Naive thymus-derived CD4-positive, alpha-beta T cell (primary cell): ENCODE measurements at regions not wholly inside any gene's neighbourhood (a gene's known extent, or its start where the extent isn't known, plus 50 kb on each side); places are given as distances from the start of the nearest gene placed in this dataset.

Experiments used
- ATAC-seq: fragments of 150-1000 bp; cut with Tn5 transposase; 2 replicates; pipeline ENCODE4 v1.10.0; 2021; ENCODE audit warnings: mild to moderate bottlenecking, moderate library complexity
- CTCF ChIA-PET: fragments of 350-600 bp; sonication (Branson Sonifier 250); formaldehyde crosslinking; loops from one replicate; lab custom pipeline; 2021; ENCODE audit warnings: antibody characterized with exemption; lab: Charles Lee
- POLR2A ChIA-PET: fragments of 350-600 bp; sonication (Branson Sonifier 250); formaldehyde crosslinking; loops from one replicate; lab custom pipeline; 2021; ENCODE audit warnings: antibody characterized with exemption, inconsistent platforms; lab: Charles Lee
- DNase-seq, 9 donors: peaks; one replicate each; pipeline versions ENCODE4 v3.0.0 to v3.0.0-alpha.2; 2020 to 2022; ENCODE audit warnings: mixed read lengths in 1 of 9
- H3K27ac ChIP-seq: one replicate; pipeline ENCODE4 v1.7.0; 2013; ENCODE audit warnings: mild to moderate bottlenecking, low read depth, low read length, moderate library complexity
- H3K27me3 ChIP-seq, 2 donors: one replicate each; pipeline ENCODE4 v1.7.0; 2013; ENCODE audit warnings: low read length in 2 of 2, mild to moderate bottlenecking in 2 of 2, moderate library complexity in 2 of 2; ENCODE audit not compliant: control insufficient read depth in 2 of 2, insufficient read depth in 2 of 2
- H3K36me3 ChIP-seq, 3 experiments: 1 replicate in 2 of 3; 2 replicates in 1 of 3; pipeline ENCODE4 v1.7.0; 2013; ENCODE audit warnings: low read length in 3 of 3, mild to moderate bottlenecking in 3 of 3, moderate library complexity in 1 of 3; ENCODE audit not compliant: insufficient read depth in 3 of 3, control insufficient read depth in 2 of 3
- H3K4me1 ChIP-seq, 2 donors: one replicate each; pipeline ENCODE4 v1.7.0; 2013; ENCODE audit warnings: low read length in 2 of 2, mild to moderate bottlenecking in 2 of 2, moderate library complexity in 1 of 2; ENCODE audit not compliant: control insufficient read depth in 2 of 2, insufficient read depth in 2 of 2
- H3K4me3 ChIP-seq: 2 replicates; pipeline ENCODE4 v1.7.0; 2013; ENCODE audit warnings: mild to moderate bottlenecking, low read length
- H3K9me3 ChIP-seq, 3 experiments: 1 replicate in 2 of 3; 2 replicates in 1 of 3; pipeline ENCODE4 v1.7.0; 2013; ENCODE audit warnings: low read length in 3 of 3; ENCODE audit not compliant: control insufficient read depth in 2 of 3
- H3K27ac Mint-ChIP-seq, 9 donors: one replicate each; pipeline ENCODE4 v1.8.0; 2020 to 2022; ENCODE audit warnings: mixed read lengths in 9 of 9, mild to moderate bottlenecking in 8 of 9, moderate library complexity in 5 of 9, inconsistent platforms in 2 of 9
- H3K27me3 Mint-ChIP-seq, 5 donors: one replicate each; pipeline ENCODE4 v1.8.0; 2021 to 2022; ENCODE audit warnings: mixed read lengths in 5 of 5, mild to moderate bottlenecking in 1 of 5
- H3K36me3 Mint-ChIP-seq, 5 donors: one replicate each; pipeline ENCODE4 v1.8.0; 2020 to 2022; ENCODE audit warnings: mixed read lengths in 5 of 5, mild to moderate bottlenecking in 3 of 5, inconsistent platforms in 1 of 5
- H3K4me1 Mint-ChIP-seq, 7 donors: one replicate each; pipeline ENCODE4 v1.8.0; 2020 to 2022; ENCODE audit warnings: mixed read lengths in 7 of 7, mild to moderate bottlenecking in 3 of 7, inconsistent platforms in 1 of 7
- H3K4me3 Mint-ChIP-seq, 10 donors: one replicate each; pipeline ENCODE4 v1.8.0; 2020 to 2022; ENCODE audit warnings: mild to moderate bottlenecking in 10 of 10, mixed read lengths in 10 of 10, moderate library complexity in 6 of 10, inconsistent platforms in 2 of 10
- H3K9me3 Mint-ChIP-seq, 11 donors: one replicate each; pipeline ENCODE4 v1.8.0; 2020 to 2022; ENCODE audit warnings: mixed read lengths in 11 of 11, mild to moderate bottlenecking in 4 of 11, inconsistent platforms in 1 of 11, moderate library complexity in 1 of 11
- intact Hi-C, 2 donors: fragments of 100-400 bp; cut with micrococcal nuclease; formaldehyde crosslinking; loops; one replicate each; pipeline ENCODE4 v1.15.1; 2023

- Mint-ChIP-seq H3K27ac (no peak overlapping the region), H3K4me1 (peaks cover 0 to 2% (median 0%) of the 10 kb centered on the region in 7 donors), H3K36me3 (no peaks in the 10 kb centered on the region), H3K9me3 (peaks cover 0 to 15% (median 4%) of the 10 kb centered on the region in 11 donors), H3K4me3 (no peak overlapping the region), H3K27me3 (no peaks in the 10 kb centered on the region)
- Histone ChIP-seq H3K4me3 (no peak overlapping the region), H3K4me1 (no peaks in the 10 kb centered on the region), H3K9me3 (no peaks in the 10 kb centered on the region), H3K27ac (no peak overlapping the region), H3K36me3 (no peaks in the 10 kb centered on the region), H3K27me3 (no peaks in the 10 kb centered on the region)
- ATAC-seq, result no peak
- DNase-seq, result no peak
- ChIA-PET POLR2A (no interaction called here), CTCF (no interaction called here)
- intact Hi-C loops, result no loop called here
Measured at GRCh38 chr2:117409443-117409842, 405.0 kb upstream of the DDX18 start.

DNA sequence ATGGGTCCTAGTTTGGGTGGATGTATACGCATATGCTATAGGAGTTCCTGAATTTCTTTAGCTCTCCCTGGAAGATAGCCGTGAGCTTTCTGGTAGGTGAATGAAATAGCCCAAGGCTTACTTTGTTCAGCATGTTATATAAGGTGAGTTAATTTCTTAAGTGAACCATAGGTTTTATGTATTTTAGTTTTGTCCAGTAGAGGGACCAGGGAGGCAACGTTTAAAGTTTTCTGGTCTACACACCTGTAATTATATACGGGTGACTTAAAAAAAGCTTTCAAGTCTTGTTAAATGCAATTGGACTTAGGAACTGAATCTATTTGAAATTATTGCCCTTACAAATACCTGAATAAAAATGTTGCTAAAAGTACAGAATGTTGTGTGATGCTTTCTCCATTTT is 402.5 kb upstream of the DDX18 start:
- ATAC-seq (no peak), DNase-seq (no peak)
- intact Hi-C loops, result no loop called here
- Histone ChIP-seq H3K27me3 (no peaks in the 10 kb centered on the region), H3K27ac (no peak overlapping the region), H3K4me3 (no peak overlapping the region), H3K9me3 (no peaks in the 10 kb centered on the region), H3K4me1 (no peaks in the 10 kb centered on the region), H3K36me3 (no peaks in the 10 kb centered on the region)
- ChIA-PET CTCF (no interaction called here), POLR2A (no interaction called here)
- H3K27ac Mint-ChIP-seq, result no peak overlapping the region
- H3K4me3 Mint-ChIP-seq, result no peak overlapping the region
- H3K36me3 Mint-ChIP-seq, result no peaks in the 10 kb centered on the region
- no peaks in the 10 kb centered on the region for H3K27me3 Mint-ChIP-seq
- peaks cover 0 to 2% (median 0%) of the 10 kb centered on the region in 7 donors for H3K4me1 Mint-ChIP-seq
- peaks cover 1 to 19% (median 9%) of the 10 kb centered on the region in 11 donors for H3K9me3 Mint-ChIP-seq

GRCh38 chr2:117432746-117433145 is 381.7 kb upstream of the DDX18 start:
- peaks cover 0 to 5% (median 0%) of the 10 kb centered on the region in 5 donors for H3K36me3 Mint-ChIP-seq
- no peak for ATAC-seq
- H3K9me3 Mint-ChIP-seq, result peaks cover 0 to 18% (median 2%) of the 10 kb centered on the region in 11 donors

DNA sequence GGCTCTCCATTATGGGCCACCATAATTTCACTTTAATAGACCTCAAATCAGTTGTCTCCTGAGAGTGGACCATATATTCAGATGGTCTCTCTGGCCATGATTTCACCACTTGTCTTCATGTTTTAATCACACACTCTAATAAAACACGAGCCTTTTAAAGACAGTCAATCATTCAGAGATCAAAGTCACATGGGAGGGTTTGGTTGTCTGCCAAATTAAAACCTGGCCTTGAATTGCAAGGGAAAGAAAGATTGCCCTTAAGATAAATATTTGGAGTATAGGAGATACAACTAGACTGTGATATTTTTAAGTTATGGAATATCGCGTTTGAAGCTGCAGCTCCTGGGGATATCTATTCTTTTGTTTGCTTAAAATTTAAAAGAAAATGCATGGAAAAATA is 377.8 kb upstream of the DDX18 start:
- Mint-ChIP-seq H3K4me3 (no peak overlapping the region), H3K9me3 (peaks cover 0 to 18% (median 0%) of the 10 kb centered on the region in 11 donors), H3K4me1 (no peaks in the 10 kb centered on the region), H3K36me3 (peaks cover 0 to 5% (median 0%) of the 10 kb centered on the region in 5 donors), H3K27ac (no peak overlapping the region), H3K27me3 (no peaks in the 10 kb centered on the region)
- Histone ChIP-seq H3K9me3 (no peaks in the 10 kb centered on the region), H3K27ac (no peak overlapping the region), H3K4me1 (no peaks in the 10 kb centered on the region), H3K4me3 (no peak overlapping the region), H3K36me3 (no peaks in the 10 kb centered on the region), H3K27me3 (no peaks in the 10 kb centered on the region)
- no peak for ATAC-seq
- CTCF ChIA-PET, result no interaction called here
- intact Hi-C loops, result no loop called here
- DNase-seq, result no peak
- POLR2A ChIA-PET, result no interaction called here

More at GRCh38 chr2:117432746-117433145, 381.7 kb upstream of the DDX18 start:
- Mint-ChIP-seq H3K27ac (no peak overlapping the region), H3K27me3 (no peaks in the 10 kb centered on the region), H3K4me1 (no peaks in the 10 kb centered on the region), H3K4me3 (no peak overlapping the region)
- H3K4me1 ChIP-seq, result no peaks in the 10 kb centered on the region
- no peaks in the 10 kb centered on the region for H3K9me3 ChIP-seq
- no peak overlapping the region for H3K4me3 ChIP-seq
- no peaks in the 10 kb centered on the region for H3K27me3 ChIP-seq
- no peak overlapping the region for H3K27ac ChIP-seq
- CTCF ChIA-PET, result no interaction called here
- no peaks in the 10 kb centered on the region for H3K36me3 ChIP-seq
- no peak for DNase-seq
- intact Hi-C loops, result no loop called here
- POLR2A ChIA-PET, result no interaction called here

DNA sequence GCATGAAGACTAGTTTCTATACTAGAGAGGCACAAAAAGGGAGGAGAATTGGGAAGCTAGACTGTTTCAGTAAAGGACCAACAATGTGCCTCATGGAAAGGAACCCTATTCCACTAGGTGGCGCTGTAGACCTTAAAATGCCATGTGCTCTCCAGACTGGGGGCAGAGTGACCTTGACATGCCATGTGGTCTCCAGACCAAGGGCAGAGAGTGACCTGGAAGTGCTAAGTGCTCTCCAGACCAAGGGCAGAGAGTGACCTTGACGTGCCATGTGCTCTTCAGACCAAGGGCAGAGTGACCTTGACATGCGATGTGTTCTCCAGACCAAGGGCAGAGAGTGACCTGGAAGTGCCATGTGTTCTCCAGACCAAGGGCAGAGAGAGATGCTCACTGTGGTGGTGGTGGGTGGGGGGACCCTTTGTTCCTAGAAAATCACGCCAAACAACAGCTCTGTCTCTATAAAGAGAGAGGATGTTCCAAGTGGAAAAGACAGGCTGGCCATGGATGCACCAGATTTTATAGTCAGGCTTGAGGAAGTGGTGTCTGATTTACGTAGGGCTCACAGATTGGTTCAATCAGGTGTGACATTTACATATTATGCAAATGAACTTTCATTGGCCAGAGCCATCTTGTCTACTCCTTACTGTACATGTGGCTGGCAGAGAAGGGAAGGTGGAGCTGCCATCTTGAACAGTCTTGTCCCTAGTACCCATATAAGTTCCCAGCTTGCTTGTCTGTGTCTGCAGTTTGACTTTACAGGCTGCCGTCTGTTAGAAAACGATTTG is 344.0 kb upstream of the DDX18 start:
- CTCF ChIA-PET, result interaction anchor here (0.7 kb wide), 1 partner anchor 14 kb away, joined by 3 read pairs; no protein-coding TSS in a partner anchor
- H3K4me1 ChIP-seq, result no peaks in the 10 kb centered on the region
- no peak overlapping the region for H3K27ac ChIP-seq
- H3K36me3 Mint-ChIP-seq, result no peaks in the 10 kb centered on the region
- no peaks in the 10 kb centered on the region for H3K27me3 ChIP-seq
- H3K36me3 ChIP-seq, result no peaks in the 10 kb centered on the region
- POLR2A ChIA-PET, result no interaction called here
- H3K27ac Mint-ChIP-seq, result no peak overlapping the region
- H3K9me3 ChIP-seq, result no peaks in the 10 kb centered on the region
- no peaks in the 10 kb centered on the region for H3K4me1 Mint-ChIP-seq
- no peak overlapping the region for H3K4me3 ChIP-seq
- ATAC-seq (no peak), DNase-seq (no peak)
- H3K9me3 Mint-ChIP-seq, result peaks cover 0 to 24% (median 6%) of the 10 kb centered on the region in 11 donors
- intact Hi-C loops, result loop anchor here in 1 of 2 donors (2.0 kb wide), 1 partner anchor 532 kb away; no protein-coding TSS in a partner anchor
- no peaks in the 10 kb centered on the region for H3K27me3 Mint-ChIP-seq
- H3K4me3 Mint-ChIP-seq, result no peak overlapping the region

DNA sequence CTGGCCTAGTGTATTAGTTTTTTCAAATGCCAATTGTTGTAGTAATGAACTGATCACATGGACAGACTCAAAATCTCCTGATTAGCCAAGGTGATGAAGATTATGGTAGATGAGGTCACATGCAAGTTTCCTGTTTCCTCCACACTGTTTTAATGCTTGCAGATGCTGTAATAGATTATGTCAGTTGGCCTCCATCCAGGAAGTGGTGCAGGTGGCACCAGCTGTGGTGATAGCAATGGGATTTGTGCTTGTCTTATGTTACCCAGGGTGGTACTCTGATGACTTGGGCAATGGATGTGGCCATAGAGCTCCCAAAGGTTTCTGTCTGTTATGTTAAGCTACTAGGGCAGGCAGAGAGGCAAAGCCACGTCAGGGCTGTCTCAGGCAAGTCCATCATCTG is 332.9 kb upstream of the DDX18 start:
- ChIA-PET POLR2A (no interaction called here), CTCF (no interaction called here)
- no peaks in the 10 kb centered on the region for H3K4me1 ChIP-seq
- no peak overlapping the region for H3K4me3 ChIP-seq
- no peaks in the 10 kb centered on the region for H3K27me3 ChIP-seq
- Mint-ChIP-seq H3K27ac (no peak overlapping the region), H3K4me1 (no peaks in the 10 kb centered on the region), H3K27me3 (no peaks in the 10 kb centered on the region), H3K36me3 (no peaks in the 10 kb centered on the region), H3K4me3 (no peak overlapping the region), H3K9me3 (peaks cover 8 to 58% (median 22%) of the 10 kb centered on the region in 11 donors)
- no peaks in the 10 kb centered on the region for H3K36me3 ChIP-seq
- ATAC-seq (no peak), DNase-seq (no peak)
- intact Hi-C loops, result no loop called here
- no peak overlapping the region for H3K27ac ChIP-seq
- H3K9me3 ChIP-seq, result peaks cover 0 to 20% (median 0%) of the 10 kb centered on the region in 3 experiments

- peaks cover 2 to 27% (median 15%) of the 10 kb centered on the region in 11 donors for H3K9me3 Mint-ChIP-seq
- no peak overlapping the region for H3K27ac Mint-ChIP-seq
- no peaks in the 10 kb centered on the region for H3K36me3 Mint-ChIP-seq
- ATAC-seq (no peak), DNase-seq (no peak)
- intact Hi-C loops, result no loop called here
- no peaks in the 10 kb centered on the region for H3K27me3 ChIP-seq
- no peaks in the 10 kb centered on the region for H3K36me3 ChIP-seq
- no peak overlapping the region for H3K27ac ChIP-seq
- H3K4me1 ChIP-seq, result no peaks in the 10 kb centered on the region
- H3K4me1 Mint-ChIP-seq, result no peaks in the 10 kb centered on the region
- H3K4me3 ChIP-seq, result no peak overlapping the region
- no peak overlapping the region for H3K4me3 Mint-ChIP-seq
- peaks cover 0 to 11% (median 0%) of the 10 kb centered on the region in 3 experiments for H3K9me3 ChIP-seq
- peaks cover 0 to 4% (median 0%) of the 10 kb centered on the region in 5 donors for H3K27me3 Mint-ChIP-seq
- ChIA-PET POLR2A (no interaction called here), CTCF (no interaction called here)
Measured at GRCh38 chr2:117485588-117485987, 328.9 kb upstream of the DDX18 start.
